ENCODE measurements at regions not wholly inside any gene's neighbourhood (a gene's known extent, or its start where the extent isn't known, plus 50 kb on each side); places are given as distances from the start of the nearest gene placed in this dataset.

GRCh38 chr13:38496917-38497316 lies 147.3 kb downstream of the UFM1 start:
- Histone ChIP-seq H3K27me3 (no peaks in the 10 kb centered on the region), H3K27ac (no peak overlapping the region), H3K4me1 (ENCODE audit: insufficient read depth) (peaks cover 2% of the 10 kb centered on the region), H3K4me3 (no peak overlapping the region), H3K9me3 (no peaks in the 10 kb centered on the region), H3K36me3 (no peaks in the 10 kb centered on the region)
- intact Hi-C loops (cut with DNase I): no loop called here
- no peak for TF ChIP-seq POLR2A (IDR thresholded peaks at IDR 0.05)
- TF ChIP-seq EP300 (IDR thresholded peaks at IDR 0.05): no peak
- TF ChIP-seq, protein P1, sequence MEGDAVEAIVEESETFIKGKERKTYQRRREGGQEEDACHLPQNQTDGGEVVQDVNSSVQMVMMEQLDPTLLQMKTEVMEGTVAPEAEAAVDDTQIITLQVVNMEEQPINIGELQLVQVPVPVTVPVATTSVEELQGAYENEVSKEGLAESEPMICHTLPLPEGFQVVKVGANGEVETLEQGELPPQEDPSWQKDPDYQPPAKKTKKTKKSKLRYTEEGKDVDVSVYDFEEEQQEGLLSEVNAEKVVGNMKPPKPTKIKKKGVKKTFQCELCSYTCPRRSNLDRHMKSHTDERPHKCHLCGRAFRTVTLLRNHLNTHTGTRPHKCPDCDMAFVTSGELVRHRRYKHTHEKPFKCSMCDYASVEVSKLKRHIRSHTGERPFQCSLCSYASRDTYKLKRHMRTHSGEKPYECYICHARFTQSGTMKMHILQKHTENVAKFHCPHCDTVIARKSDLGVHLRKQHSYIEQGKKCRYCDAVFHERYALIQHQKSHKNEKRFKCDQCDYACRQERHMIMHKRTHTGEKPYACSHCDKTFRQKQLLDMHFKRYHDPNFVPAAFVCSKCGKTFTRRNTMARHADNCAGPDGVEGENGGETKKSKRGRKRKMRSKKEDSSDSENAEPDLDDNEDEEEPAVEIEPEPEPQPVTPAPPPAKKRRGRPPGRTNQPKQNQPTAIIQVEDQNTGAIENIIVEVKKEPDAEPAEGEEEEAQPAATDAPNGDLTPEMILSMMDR (IDR thresholded peaks at IDR 0.05): no peak
- 42 to 54% (median 46%) methylated on average over 2 of the region's 2 CpGs for WGBS, 3 donors
- no peak for DNase-seq

GRCh38 chr13:38498271-38498670 lies 148.6 kb downstream of the UFM1 start:
- Histone ChIP-seq H3K4me3 (no peak overlapping the region), H3K4me1 (ENCODE audit: insufficient read depth) (peaks cover 2% of the 10 kb centered on the region), H3K9me3 (no peaks in the 10 kb centered on the region), H3K27me3 (no peaks in the 10 kb centered on the region), H3K36me3 (no peaks in the 10 kb centered on the region), H3K27ac (no peak overlapping the region)
- intact Hi-C loops (cut with DNase I): no loop called here
- no peak for TF ChIP-seq POLR2A (IDR thresholded peaks at IDR 0.05)
- TF ChIP-seq EP300 (IDR thresholded peaks at IDR 0.05): no peak
- TF ChIP-seq, protein P1 (IDR thresholded peaks at IDR 0.05): no peak
- 93 to 97% (median 94%) methylated on average over 5 of the region's 5 CpGs for WGBS, 3 donors
- no peak for DNase-seq

- no peak for DNase-seq
- H3K27ac ChIP-seq: no peak overlapping the region
- no peaks in the 10 kb centered on the region for H3K27me3 ChIP-seq
- intact Hi-C loops (cut with DNase I): no loop called here
- no peaks in the 10 kb centered on the region for H3K4me1 ChIP-seq (ENCODE audit: insufficient read depth)
- no peak overlapping the region for H3K4me3 ChIP-seq
- no peaks in the 10 kb centered on the region for H3K9me3 ChIP-seq
- H3K36me3 ChIP-seq: no peaks in the 10 kb centered on the region
- TF ChIP-seq EP300 (IDR thresholded peaks at IDR 0.05): no peak
- TF ChIP-seq, protein P1 (IDR thresholded peaks at IDR 0.05): no peak
- TF ChIP-seq POLR2A (IDR thresholded peaks at IDR 0.05): no peak
- 77 to 88% (median 83%) methylated on average over 1 of the region's 1 CpG for WGBS, 3 donors
Measured at GRCh38 chr13:38514575-38514974, 164.9 kb downstream of the UFM1 start.

- no peaks in the 10 kb centered on the region for H3K36me3 ChIP-seq
- no peaks in the 10 kb centered on the region for H3K27me3 ChIP-seq
- 89 to 94% (median 94%) methylated on average over 4 of the region's 4 CpGs for WGBS, 3 donors
- intact Hi-C loops (cut with DNase I): no loop called here
- H3K27ac ChIP-seq: no peak overlapping the region
- DNase-seq: no peak
- TF ChIP-seq POLR2A (IDR thresholded peaks at IDR 0.05) (no peak), EP300 (IDR thresholded peaks at IDR 0.05) (no peak)
- TF ChIP-seq, protein P1 (IDR thresholded peaks at IDR 0.05): no peak
- H3K4me1 ChIP-seq (ENCODE audit: insufficient read depth): no peaks in the 10 kb centered on the region
- no peak overlapping the region for H3K4me3 ChIP-seq
- H3K9me3 ChIP-seq: no peaks in the 10 kb centered on the region
Measured at GRCh38 chr13:38518328-38518727, 168.5 kb upstream of the FREM2 start.
